GM19467 (cell line): ENCODE measurements at regions not wholly inside any gene's neighbourhood (a gene's known extent, or its start where the extent isn't known, plus 50 kb on each side); places are given as distances from the start of the nearest gene placed in this dataset.

Source experiments
- ATAC-seq: cut with Tn5 transposase; IDR thresholded peaks from one replicate; pipeline ENCODE4 v1.9.1; 2021; ENCODE audit warnings: mild to moderate bottlenecking, moderate library complexity; ENCODE audit not compliant: unreplicated experiment

DNA sequence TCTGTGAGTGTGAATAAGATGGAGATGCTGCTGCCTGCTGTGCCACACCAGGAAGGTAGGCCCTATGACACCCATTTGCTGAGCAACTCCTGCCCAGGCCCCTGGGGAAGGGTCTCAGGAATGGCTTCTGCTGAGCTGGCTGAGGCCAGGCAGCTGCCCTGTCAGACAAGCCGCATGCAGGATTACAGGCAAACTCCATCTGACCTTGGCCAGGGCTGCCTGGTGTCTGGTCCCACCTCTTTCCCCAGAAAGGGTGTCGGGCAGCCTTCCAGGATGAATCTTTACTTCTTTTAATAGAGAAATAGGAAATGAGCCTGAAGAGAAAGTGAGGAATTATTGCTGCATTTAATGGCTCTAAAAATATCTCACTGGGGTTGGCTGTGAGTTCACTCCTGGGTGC, 182.5 kb downstream of the IRX5 start:
- ATAC-seq, result no peak

DNA sequence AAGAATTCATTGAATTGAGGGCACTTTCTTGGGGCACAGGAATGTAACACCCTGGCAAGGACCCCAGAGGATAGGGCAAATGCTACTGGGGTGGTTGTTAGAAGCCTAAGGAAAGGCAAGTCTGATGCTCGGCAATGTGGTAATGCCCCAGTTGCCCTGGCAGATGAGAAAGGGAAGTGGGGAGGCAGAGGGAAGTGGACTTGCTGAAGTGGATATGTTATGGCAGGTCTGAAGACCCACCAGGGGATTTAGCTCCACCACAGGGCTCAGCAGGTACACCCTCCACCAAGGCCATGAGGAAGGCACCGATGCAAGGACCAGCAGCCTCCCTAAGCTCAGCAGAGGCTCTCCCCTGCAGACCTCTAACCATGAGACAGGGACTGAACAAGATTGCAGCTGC, 184.8 kb downstream of the IRX5 start:
- no peak for ATAC-seq

DNA sequence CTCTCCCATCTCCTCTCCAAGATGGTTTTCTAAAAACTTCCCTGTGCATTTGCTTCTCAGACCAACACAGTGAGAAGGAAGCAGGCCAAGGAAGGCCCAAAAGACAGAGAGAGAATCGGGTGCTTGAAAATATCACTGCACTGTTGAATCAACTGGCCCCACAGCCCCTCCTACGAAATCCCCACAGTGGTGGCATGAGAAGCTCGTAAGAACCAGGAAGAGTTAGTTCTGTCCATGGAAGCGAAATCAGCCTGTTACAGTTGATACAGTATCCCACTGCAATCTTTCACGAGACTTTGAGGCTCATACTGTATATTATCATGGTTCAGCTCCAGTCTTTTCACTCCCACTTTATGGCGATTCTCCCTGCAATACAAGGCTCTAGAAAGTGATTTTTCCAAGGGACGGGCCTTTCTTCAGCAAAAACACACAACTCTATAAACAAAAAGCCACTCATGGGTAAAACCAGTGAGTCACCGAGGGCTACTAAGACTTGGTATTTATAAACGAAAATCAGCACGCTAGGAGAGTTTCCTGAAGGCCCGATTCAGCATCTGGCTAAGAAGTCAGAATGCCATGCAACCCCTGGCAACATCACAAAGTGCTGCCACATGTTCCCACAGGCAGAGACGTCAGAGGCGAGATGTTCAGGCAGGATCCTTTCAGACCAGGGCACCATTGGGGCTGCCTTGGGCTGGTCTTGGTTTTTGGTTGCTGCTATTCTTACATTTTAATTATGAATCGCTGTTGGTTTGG, 185.7 kb downstream of the IRX5 start:
- no peak for ATAC-seq

DNA sequence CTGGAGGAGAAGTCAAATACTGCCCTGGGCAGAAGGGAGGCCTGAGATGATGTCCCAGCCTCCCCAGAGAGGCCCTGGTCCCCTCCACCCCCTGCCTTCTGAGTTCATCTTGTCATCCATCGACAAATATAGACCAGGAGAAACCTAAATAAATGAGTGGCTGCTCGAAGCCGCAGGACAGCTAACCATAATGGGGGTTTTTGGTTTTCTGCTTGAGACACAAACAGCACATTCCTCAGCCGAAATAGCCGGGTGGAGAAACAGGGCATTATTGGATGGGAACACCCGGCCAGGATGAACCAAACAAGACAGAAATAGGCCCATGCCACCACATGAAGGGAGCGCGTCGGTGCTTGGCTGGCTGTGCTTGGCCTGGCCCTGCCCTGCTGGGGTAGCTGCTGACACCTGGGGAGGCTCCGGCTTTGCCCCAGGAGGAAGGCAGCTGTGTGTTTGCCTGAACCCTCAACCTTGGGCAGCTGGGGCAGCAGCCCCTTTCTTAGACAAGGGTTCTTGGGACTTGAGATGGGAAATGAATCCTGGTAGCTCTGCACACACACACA, 188.1 kb downstream of the IRX5 start:
- ATAC-seq, result no peak

DNA sequence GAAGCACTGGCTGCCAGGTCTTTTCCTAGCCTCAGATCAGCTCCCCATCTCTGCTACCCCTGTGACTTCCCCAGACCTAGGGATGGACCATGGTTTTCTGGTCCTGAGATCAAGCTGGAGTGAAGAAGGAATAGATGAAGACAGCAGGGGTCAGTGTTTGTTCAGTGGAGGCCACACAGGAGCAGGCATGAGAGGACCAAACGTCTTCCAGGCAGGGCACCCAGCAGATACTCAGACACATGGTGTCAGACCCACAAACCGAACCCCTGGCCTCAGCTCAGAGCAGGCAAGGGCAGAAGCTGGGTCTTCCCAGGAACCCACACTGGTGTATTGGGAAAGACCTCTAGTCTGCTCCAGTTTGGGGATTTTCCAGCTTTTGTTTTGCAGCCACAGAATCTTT, 189.7 kb downstream of the IRX5 start:
- ATAC-seq, result no peak

DNA sequence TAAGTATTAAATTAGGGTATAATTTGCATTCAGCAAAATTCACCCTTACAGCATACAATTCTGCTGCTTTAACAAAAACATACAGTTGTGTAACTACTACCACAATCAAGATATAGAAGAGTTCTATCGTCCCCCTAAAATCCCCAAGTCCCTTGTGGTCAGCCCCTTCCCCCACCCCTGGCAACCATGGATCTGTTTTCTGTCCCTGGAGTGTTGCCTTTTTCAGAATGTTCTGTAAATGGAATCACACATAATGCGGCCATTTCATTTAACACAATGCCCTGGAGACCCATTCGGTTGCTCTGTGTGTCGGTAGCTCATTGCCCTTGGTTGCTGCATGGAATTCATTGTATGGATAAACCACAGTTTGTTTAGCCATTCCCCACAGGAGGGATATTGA, 190.2 kb downstream of the IRX5 start:
- no peak for ATAC-seq

DNA sequence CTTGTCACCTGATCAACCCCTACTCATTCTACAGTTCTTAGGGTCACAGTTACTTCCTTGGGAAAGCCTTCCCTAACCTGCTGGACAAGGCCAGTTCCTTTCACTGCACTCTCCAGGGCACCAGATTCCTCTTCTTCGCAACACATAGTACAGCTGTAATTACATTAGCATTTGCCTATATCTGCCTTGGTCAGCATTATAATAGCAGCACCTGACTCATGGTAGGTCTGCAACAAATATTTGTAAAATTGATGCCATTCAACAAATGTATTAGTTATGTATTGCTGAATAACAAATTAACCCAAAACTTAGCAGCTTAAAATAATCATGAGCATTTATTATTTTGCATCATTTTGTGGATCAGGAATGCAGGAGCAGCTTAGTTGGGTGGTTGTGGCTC, 193.0 kb downstream of the IRX5 start:
- no peak for ATAC-seq

DNA sequence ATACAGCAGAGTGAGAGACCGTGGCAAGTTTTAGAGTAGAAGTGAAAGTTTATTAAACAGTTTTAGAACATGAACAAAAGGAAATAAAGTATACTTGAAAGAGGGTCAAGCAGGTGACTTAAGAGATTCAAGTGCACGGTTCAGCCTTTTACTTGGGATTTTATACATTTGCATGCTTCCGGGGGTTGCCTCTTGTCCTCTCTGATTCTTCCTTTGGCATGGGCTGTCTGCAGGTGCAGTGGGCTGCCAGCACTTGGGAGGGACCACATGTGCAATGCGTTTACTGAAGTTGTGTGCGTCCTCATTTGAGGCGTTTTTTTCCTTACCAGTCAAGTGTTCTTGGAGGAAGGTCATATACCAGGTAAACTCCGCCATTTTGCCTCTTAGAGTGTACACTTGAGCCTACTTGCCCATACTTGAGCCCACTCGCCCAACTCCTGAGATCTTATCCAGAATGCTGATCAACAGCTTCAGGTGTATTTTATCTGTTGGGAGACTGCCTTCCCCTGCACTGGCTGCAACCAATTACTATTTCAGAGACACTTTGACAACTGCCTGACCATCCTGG, 195.2 kb downstream of the IRX5 start:
- no peak for ATAC-seq

DNA sequence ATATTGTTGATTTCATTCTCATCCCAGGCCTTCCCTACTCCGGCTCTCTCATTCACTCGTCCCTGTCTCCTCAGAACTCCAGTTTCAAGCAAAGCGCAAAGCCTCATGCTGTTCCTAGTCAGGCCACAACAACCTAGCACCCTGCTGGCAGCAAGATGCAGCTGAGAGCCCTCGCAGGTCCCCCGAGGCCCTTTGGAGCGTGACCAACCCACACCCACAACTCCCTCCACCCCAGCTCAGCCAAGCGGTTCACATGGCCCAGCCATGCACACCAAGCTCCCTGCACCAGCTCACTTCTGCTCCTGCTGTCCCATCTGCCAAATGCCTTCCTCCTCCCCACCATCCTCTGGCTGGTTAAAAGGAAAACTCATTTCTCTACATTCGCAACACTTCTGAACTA, 195.8 kb downstream of the IRX5 start:
- ATAC-seq, result no peak

DNA sequence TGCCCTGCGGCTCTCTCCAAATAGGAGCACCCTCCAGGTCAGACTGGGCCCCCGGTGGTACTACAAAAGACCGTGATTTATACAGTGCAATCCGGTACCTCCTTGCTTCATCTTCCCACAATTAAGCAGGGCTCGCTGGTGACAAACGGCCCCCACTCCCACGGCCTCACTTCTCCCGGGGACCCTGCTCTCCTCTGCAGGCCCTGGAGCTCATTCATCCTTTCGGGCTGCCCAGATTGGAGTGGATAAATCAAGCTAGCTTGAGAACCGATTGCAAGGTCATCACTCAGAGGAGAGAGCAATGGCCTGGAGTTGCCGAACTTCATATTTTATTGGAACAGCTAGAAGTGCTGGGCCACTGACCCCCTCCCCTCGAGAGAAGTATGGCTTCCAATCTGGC, 193.5 kb upstream of the IRX6 start:
- ATAC-seq, result no peak

DNA sequence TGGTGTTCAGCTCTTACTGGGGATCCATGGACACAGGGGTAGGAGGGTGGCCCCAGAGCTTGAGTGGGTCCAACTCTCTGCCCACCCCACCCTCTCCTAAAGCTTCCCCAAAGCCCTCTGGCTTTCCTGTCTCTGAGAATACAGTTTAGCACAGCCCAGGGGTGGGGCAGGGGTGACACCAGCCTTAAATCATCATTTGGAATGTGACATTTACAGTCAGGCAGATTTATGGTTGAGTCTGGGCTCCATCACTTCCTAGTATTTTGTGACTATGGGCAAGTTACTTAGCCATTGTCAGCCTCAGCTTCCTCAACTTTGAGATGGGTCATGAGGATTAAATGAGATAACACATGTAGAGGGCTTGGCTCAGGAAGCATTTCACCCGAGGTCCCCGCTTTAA, 193.1 kb upstream of the IRX6 start:
- ATAC-seq, result no peak

DNA sequence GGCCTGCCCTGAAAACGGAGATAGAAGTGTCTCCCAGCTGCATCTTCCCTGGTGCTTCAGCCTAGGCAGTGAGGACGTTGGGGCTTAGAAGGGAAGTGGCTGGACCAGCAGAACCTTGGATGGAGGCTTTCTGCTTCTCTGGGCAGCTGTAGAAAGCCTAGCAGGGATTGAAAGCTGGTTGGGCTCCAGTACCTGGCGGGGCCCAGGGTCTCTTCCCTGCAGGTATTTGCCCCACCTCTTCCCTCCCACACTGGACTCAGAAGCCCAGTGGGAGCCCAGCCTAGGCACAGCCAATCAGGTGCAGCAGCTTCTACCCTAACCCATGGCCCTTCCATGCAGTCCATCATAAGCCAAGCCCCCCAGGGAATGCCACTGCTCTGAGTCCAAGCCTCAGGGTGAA, 190.3 kb upstream of the IRX6 start:
- no peak for ATAC-seq

DNA sequence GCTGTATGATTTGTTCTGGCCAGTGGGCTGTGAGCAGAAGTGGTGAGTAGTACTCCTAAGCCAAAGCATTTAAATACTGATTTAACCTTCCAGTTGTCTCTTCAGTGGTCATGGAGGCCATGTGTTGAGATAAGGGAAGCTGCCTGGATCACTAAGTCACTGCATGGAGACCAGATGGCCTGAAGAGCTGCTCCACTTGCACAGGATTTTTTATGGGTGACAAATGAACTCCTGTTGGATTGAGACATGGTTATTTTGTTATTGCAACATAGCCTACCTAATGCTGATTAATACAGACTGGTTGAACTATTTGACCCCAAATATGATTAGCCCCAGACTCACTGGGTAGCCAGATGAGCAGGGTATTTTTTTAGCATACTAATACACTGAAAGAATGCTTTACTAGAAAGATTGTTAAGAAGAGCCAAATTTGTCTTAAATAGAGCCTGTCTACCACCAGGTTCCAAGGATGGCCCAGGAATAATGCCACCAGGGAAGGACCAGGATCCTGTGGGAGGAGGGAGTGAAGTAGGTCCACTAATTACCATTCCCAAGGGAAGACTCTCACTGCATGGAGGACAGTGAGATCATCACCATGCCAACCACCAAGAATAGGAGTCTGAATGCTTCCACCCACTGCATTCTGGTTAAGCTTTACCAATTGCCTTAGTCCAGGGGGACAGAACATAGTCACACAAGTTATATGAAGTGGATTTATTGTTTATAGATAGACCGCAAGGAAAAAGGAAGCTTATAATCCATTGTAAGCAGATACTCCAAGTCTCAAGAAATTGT, 187.4 kb upstream of the IRX6 start:
- ATAC-seq, result no peak

DNA sequence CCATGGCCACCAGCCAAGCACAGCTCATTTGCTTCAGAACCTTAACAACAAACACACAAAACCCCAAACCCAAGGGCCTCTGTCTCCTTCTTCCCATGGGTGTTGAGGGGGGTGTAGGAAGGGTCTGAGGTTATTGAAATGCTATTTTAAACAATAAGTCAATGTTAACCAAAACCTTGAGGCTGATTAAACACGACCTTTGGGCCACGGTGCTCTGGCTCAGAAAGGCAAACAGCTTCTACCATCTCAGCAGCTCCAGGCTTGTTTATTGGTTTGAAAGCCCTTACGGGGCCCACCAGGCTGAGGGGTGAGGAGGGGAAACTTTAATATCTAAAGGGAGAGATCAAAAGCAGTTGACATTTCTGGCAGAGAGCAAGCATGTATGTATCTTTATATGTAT, 185.7 kb upstream of the IRX6 start:
- no peak for ATAC-seq

DNA sequence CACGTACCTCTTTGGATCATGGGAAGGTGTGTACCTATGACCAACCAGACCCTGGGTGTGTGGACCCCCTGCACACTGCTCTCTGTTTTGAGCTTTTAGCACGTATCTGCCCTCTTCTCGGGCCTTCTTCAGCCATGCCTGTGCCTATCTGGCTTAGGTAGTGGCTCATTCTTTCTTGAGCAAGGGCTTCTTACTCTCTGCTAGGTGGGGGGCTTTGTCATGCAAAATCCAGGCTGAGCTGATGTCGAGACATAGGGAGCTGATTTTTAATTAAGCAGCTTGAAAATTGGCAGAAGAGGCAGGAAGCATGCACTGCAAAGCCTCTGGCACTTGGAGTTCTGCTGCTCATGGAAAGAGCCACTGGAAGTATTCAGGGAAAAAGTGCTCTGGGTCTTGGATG, 181.6 kb upstream of the IRX6 start:
- no peak for ATAC-seq

DNA sequence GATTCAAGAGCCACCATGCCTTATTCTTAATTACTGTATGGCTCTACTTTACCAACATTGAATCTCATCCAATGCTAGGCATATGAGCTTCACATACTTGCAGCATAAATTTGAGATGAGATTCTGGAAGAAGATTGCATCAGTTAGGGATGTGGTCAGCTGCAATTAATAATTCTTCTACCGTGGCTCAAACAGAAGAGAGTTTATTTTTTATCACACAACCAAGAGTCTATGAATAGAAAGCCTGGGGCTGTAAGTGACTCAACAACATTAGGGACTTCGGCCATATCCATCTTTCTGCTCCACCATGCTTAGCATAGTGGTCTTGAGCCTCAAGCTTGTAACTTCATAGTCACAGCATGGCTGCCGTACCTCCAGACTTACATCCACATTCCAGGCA, 179.4 kb upstream of the IRX6 start:
- ATAC-seq, result no peak

DNA sequence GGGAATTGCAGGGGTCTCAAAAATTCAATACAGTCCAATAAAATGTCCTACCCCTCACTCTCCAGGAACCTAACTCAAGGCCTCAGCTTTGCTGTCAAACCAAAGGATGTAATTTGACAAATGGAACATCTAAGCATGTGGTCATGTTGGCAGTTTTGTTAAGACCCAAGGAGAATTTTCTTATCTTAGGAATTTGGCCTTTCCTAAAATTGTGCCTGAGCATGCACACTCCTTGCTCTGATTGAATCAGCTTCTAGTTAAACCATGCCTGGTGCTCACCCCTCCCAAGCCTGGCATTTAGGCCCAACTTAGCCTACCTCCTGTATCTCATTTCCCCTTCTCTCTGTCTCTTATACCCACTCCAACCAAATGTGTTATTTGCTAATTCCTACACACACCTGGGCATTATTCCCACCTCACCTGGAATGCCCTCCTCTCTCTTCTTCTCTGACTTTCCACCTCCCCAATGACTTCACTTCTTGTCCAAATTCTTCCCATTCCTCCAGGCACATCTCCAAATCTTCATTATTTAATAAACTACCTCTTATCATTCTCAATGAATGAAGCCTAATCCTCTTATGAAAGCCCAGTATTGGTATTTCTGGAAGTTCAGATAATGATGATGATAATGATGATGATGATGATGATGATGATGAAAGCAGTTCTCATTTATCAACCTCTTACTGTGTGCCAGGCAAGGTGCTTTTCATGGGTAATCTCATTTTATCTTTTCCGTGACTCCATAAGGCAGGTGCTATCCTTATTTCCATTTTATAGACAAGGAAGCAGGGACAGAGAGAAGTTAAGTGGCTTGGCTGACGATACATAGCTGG, 178.0 kb upstream of the IRX6 start:
- ATAC-seq, result no peak

DNA sequence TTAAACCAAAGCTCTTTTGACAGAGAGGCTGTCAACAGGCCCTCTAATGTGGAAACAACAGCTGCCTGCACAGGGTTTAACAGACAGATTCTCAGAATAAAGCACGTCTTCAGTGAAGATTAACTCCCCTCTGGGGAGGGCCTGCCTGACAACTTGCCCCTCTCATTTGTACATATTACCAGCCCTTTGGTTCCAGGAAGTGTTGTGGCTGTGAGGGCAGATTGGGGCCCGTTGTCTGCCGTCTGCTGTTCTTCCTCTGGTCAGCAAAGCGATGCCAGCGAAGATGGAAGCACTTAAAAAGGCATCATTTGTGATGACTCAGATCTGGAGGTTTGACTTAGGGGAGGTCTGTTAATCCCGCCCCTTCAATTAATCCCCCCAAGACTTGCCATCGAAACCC, 177.0 kb upstream of the IRX6 start:
- no peak for ATAC-seq

DNA sequence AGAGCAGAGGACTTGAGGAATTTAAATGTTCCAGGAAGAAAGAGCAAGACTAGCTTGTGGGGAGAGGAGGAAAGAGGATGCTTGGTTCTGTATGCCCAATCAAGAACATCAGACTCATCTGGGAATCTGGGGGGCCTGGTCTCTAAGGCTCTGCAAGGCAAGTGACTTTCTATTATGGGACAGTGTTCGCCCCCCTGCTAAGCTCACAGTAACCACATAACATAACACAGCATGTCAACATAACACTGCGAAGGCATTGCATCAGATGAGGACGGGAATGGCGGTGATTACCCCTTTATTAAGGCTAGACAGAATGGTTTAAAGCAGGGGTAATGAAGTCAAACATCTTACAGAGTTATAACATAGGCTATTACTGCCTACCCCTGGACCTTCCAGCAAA, 176.6 kb upstream of the IRX6 start:
- no peak for ATAC-seq

DNA sequence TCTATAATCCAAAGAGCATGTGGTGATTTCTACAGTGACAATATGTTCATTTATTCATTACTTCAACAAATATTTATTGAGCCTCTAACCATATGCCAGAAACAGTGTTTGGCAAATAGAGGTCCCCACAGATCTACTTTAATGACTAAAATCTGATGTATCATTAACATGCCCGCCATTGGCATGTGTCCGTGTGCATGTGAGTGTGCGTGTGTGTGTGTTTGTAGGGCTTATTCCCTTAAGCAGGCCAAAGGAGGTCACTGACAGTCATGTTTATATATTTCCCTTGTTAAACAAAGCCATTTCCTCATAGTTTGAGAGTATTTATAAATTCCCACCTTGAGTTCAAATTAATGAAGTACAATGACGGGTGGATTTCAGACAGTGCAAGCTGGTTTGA, 174.4 kb upstream of the IRX6 start:
- ATAC-seq, result no peak
